RWPE2 (cell line): ENCODE measurements at regions not wholly inside any gene's neighbourhood (a gene's known extent, or its start where the extent isn't known, plus 50 kb on each side); places are given as distances from the start of the nearest gene placed in this dataset.

Experiments
- ATAC-seq: fragments of 200-7000 bp; cut with Tn5 transposase; 3 replicates; pipeline ENCODE4 v1.9.1; 2021; ENCODE audit warnings: low read depth
- DNase-seq: peaks from one replicate; pipeline ENCODE4 v3.0.0-alpha.2; 2020; ENCODE audit warnings: low spot score
- H3K27ac ChIP-seq: fragments of 450-650 bp; 2 replicates; pipeline ENCODE4 v1.5.1; 2017; ENCODE audit warnings: mild to moderate bottlenecking; ENCODE audit not compliant: poor library complexity, severe bottlenecking
- H3K27me3 ChIP-seq: fragments of 250-450 bp; sonication (Bioruptor Pico); 2 replicates; pipeline ENCODE4 v1.5.1; 2021; ENCODE audit warnings: mild to moderate bottlenecking, moderate library complexity; ENCODE audit not compliant: insufficient read depth, poor library complexity, severe bottlenecking
- H3K36me3 ChIP-seq: fragments of 250-450 bp; sonication (Bioruptor Pico); 2 replicates; pipeline ENCODE4 v1.5.1; 2020; ENCODE audit warnings: low read depth, mild to moderate bottlenecking, moderate library complexity
- H3K4me1 ChIP-seq: fragments of 250-450 bp; sonication (Bioruptor Pico); 2 replicates; pipeline ENCODE4 v1.5.1; 2021; ENCODE audit warnings: mild to moderate bottlenecking, moderate library complexity; ENCODE audit not compliant: insufficient read depth, poor library complexity, severe bottlenecking
- H3K4me3 ChIP-seq: fragments of 250-450 bp; sonication (Bioruptor Pico); 2 replicates; pipeline ENCODE4 v1.5.1; 2021; ENCODE audit warnings: mild to moderate bottlenecking, moderate library complexity; ENCODE audit not compliant: severe bottlenecking
- H3K9me3 ChIP-seq: fragments of 250-450 bp; sonication (Bioruptor Pico); 2 replicates; pipeline ENCODE4 v1.5.1; 2021; ENCODE audit warnings: mild to moderate bottlenecking, moderate library complexity; ENCODE audit not compliant: severe bottlenecking
- TF ChIP-seq, protein P1 (sequence below): fragments of 450-650 bp; IDR thresholded peaks from one replicate; pipeline ENCODE4 v1.5.1; 2017; ENCODE audit warnings: mild to moderate bottlenecking, moderate library complexity; ENCODE audit not compliant: poor library complexity, severe bottlenecking

DNA sequence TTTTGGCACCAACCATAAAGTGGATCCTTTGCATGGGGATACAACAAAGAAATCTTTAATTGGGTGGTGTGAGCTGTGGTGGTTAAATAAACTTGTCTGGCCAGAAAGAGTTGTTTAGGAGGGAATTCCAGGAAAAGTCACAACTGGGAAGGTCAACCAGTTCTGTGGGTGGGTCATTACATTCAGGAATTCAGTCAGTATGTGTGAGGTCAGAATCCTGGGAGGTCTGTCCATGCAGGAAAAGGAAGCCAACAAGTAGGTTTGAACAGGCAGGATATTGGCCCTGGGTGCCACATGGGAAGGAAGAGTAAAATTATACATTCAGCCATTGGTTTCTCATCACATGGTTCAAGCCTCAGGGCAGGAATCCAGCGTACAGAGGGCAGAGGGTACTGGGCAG, 162.3 kb upstream of the ADAMTS5 start:
- Histone ChIP-seq H3K9me3 (no peaks in the 10 kb centered on the region), H3K36me3 (no peaks in the 10 kb centered on the region), H3K27me3 (no peaks in the 10 kb centered on the region), H3K4me3 (no peak overlapping the region), H3K27ac (no peak overlapping the region), H3K4me1 (no peaks in the 10 kb centered on the region)
- TF ChIP-seq, protein P1, sequence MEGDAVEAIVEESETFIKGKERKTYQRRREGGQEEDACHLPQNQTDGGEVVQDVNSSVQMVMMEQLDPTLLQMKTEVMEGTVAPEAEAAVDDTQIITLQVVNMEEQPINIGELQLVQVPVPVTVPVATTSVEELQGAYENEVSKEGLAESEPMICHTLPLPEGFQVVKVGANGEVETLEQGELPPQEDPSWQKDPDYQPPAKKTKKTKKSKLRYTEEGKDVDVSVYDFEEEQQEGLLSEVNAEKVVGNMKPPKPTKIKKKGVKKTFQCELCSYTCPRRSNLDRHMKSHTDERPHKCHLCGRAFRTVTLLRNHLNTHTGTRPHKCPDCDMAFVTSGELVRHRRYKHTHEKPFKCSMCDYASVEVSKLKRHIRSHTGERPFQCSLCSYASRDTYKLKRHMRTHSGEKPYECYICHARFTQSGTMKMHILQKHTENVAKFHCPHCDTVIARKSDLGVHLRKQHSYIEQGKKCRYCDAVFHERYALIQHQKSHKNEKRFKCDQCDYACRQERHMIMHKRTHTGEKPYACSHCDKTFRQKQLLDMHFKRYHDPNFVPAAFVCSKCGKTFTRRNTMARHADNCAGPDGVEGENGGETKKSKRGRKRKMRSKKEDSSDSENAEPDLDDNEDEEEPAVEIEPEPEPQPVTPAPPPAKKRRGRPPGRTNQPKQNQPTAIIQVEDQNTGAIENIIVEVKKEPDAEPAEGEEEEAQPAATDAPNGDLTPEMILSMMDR, result no peak
- no peak for DNase-seq
- ATAC-seq, result no peak

DNA sequence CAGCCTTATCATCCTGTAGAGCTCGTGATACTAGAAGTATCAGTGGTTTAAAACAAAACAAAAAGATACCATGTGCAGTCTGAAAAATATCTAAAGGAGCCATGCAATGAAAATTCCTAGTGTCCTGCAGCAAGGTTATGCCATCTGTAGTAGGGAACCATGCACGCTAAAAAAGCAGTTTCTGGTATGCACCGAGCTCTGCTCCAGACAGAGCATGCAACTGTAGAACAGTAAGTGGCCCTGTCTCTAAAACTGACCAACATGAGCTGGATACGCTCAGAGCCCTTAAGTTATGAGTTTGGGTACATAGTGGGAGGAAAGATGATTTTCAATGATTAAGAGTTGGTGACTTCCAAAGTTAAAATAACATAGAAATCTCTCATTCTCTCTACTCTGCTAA, 159.3 kb upstream of the ADAMTS5 start:
- no peak overlapping the region for H3K4me3 ChIP-seq
- H3K4me1 ChIP-seq, result no peaks in the 10 kb centered on the region
- no peaks in the 10 kb centered on the region for H3K27me3 ChIP-seq
- no peaks in the 10 kb centered on the region for H3K36me3 ChIP-seq
- H3K27ac ChIP-seq, result no peak overlapping the region
- no peak for ATAC-seq
- H3K9me3 ChIP-seq, result no peaks in the 10 kb centered on the region
- TF ChIP-seq, protein P1, result no peak
- DNase-seq, result no peak

DNA sequence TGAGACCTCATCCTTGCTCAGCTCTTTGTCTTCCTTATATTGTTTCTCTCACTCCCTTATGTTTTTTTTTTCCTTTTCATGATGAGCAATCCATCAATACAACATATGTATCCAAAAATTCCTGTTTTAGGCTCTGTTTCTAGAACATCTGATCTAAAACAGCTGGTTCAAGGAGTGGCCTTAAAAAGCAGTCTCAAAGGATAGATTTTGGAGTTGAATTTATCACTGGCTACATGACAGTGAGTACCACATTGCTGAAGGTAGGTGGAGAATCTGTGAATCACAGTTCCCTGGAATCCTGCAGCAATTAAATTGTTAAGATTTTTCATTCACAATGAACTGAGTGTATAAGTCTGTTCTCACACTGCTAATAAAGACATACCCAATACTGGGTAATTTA, 155.8 kb upstream of the ADAMTS5 start:
- Histone ChIP-seq H3K27me3 (peaks cover 3% of the 10 kb centered on the region), H3K36me3 (no peaks in the 10 kb centered on the region), H3K4me1 (no peaks in the 10 kb centered on the region), H3K27ac (no peak overlapping the region), H3K9me3 (no peaks in the 10 kb centered on the region), H3K4me3 (no peak overlapping the region)
- TF ChIP-seq, protein P1, result no peak
- ATAC-seq (no peak), DNase-seq (no peak)

DNA sequence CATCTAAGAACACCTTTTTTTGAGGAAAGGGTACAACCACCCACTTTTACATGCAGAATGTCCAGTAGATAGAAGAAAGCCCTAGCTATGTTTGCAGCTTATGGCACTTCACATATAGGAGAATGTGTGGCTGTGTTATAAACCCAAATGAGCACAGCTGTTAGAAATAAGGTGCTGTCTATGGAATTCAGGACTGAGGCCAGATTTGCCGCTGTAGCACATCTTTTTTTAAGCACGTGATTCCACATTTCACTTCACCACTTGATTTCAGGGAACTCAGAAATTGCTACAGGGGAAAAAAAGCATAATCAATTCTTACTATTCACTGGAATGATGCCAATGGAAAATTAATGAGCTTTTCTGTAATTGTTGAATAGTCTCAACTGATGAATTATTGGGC, 147.2 kb upstream of the ADAMTS5 start:
- TF ChIP-seq, protein P1, result no peak
- Histone ChIP-seq H3K4me3 (no peak overlapping the region), H3K27me3 (no peaks in the 10 kb centered on the region), H3K4me1 (no peaks in the 10 kb centered on the region), H3K36me3 (no peaks in the 10 kb centered on the region), H3K27ac (no peak overlapping the region), H3K9me3 (no peaks in the 10 kb centered on the region)
- ATAC-seq (no peak), DNase-seq (no peak)

DNA sequence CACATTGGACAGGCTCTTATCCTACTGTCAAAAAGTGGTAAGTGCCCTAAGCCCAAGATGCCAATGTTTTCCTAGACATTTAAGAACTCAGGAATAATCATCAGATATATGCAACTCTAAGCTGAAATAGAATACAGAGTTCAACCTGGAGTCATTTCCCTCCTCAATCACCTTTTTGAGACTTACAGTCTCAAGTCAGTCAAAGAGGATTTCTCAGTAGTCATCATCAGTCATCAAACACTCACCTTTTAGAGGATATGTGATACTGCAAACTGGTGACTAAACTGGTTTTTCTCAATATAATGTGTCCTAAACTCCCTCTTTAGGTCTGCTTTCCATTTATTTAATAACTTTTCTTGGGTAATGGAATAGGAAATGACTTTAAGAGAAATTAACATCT, 145.3 kb upstream of the ADAMTS5 start:
- DNase-seq (no peak), ATAC-seq (peak; percentile 84)
- Histone ChIP-seq H3K27ac (no peak overlapping the region), H3K4me3 (no peak overlapping the region), H3K36me3 (no peaks in the 10 kb centered on the region), H3K9me3 (no peaks in the 10 kb centered on the region), H3K4me1 (no peaks in the 10 kb centered on the region), H3K27me3 (no peaks in the 10 kb centered on the region)
- TF ChIP-seq, protein P1, result no peak
